ENCODE measurements at regions not wholly inside any gene's neighbourhood (a gene's known extent, or its start where the extent isn't known, plus 50 kb on each side); places are given as distances from the start of the nearest gene placed in this dataset.

DNA sequence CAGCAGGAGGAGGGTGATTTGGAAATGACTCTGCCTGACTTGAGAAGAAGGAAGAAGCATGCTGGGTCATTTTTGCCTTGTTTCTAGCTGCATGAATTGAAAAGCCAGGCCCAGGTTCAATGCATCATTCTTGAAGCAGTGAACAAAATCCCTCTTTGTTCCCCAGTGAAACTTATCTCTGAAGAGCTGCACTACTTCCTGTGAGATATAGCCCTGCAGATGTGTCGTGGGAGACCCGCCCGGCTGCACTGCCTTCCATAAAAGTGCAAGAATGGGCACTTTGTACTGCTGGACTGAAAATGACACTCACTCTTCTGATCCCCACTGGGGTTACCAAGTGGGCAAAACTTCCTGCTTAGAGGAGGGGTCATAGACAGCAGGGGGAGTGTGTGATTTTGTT lies 249.2 kb upstream of the NFIA start:
- Histone ChIP-seq H3K4me1 (ENCODE audit: control insufficient read depth, extremely low read depth, insufficient read depth, low read length) (no peaks in the 10 kb centered on the region), H3K36me3 (ENCODE audit: control insufficient read depth, insufficient read depth, low read length) (no peaks in the 10 kb centered on the region)
- TF ChIP-seq EZH2 (IDR thresholded peaks at IDR 0.05; ENCODE audit: low read length, missing control alignments) = no peak
- TF ChIP-seq, protein P1, sequence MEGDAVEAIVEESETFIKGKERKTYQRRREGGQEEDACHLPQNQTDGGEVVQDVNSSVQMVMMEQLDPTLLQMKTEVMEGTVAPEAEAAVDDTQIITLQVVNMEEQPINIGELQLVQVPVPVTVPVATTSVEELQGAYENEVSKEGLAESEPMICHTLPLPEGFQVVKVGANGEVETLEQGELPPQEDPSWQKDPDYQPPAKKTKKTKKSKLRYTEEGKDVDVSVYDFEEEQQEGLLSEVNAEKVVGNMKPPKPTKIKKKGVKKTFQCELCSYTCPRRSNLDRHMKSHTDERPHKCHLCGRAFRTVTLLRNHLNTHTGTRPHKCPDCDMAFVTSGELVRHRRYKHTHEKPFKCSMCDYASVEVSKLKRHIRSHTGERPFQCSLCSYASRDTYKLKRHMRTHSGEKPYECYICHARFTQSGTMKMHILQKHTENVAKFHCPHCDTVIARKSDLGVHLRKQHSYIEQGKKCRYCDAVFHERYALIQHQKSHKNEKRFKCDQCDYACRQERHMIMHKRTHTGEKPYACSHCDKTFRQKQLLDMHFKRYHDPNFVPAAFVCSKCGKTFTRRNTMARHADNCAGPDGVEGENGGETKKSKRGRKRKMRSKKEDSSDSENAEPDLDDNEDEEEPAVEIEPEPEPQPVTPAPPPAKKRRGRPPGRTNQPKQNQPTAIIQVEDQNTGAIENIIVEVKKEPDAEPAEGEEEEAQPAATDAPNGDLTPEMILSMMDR (conservative IDR thresholded peaks at IDR 0.05 in 1 of 2, IDR thresholded peaks at IDR 0.05 in 1 of 2; ENCODE audit: low read depth in 1 of 2, low read length in 2 of 2) = no peak

DNA sequence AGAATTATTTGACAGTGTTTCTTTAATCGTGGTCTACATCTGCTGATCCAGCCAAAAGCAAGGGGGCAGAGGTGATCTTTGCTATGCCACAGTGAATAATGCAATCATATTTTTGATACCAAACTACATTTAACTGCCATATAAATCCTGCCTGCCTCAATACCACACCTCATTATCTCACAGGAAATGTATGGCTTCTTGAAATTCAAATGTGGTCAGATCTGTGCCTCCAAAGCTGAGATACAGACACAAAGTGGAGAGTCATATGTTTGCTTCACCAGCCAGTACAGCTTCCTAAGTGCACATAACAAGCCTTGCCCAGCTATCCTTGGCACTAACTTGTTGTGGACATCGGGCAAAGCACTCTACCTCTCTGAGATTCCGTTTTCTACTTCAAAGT lies 250.0 kb upstream of the NFIA start:
- no peaks in the 10 kb centered on the region for H3K4me1 ChIP-seq (ENCODE audit: control insufficient read depth, extremely low read depth, insufficient read depth, low read length)
- no peaks in the 10 kb centered on the region for H3K9me3 ChIP-seq (ENCODE audit: control insufficient read depth, insufficient read depth, low read depth, low read length)
- H4K20me1 ChIP-seq (ENCODE audit: control insufficient read depth, extremely low read depth, insufficient read depth, low read length) = no peaks in the 10 kb centered on the region
- TF ChIP-seq, protein P1 (conservative IDR thresholded peaks at IDR 0.05 in 1 of 2, IDR thresholded peaks at IDR 0.05 in 1 of 2; ENCODE audit: low read depth in 1 of 2, low read length in 2 of 2) = no peak
- TF ChIP-seq EZH2 (IDR thresholded peaks at IDR 0.05; ENCODE audit: low read length, missing control alignments) = no peak
- H3K27me3 ChIP-seq (ENCODE audit: control insufficient read depth, insufficient read depth, low read length) = no peaks in the 10 kb centered on the region
- H3K4me2 ChIP-seq (ENCODE audit: extremely low read depth, insufficient read depth, low read length) = no peak overlapping the region
- no peaks in the 10 kb centered on the region for H3K79me2 ChIP-seq (ENCODE audit: control insufficient read depth, insufficient read depth, low read length)
- no peak overlapping the region for H2AFZ ChIP-seq (ENCODE audit: low read length)
- H3K9ac ChIP-seq (ENCODE audit: insufficient read depth, low read length) = no peak overlapping the region
- no peak overlapping the region for H3K27ac ChIP-seq (ENCODE audit: insufficient read depth, low read length)
- H3K4me3 ChIP-seq (replicated peaks in 1 of 4; ENCODE audit: control extremely low read depth in 1 of 4, insufficient read depth in 1 of 4, low read depth in 3 of 4, low read length in 4 of 4) = no peak overlapping the region
- H3K36me3 ChIP-seq (ENCODE audit: control insufficient read depth, insufficient read depth, low read length) = no peaks in the 10 kb centered on the region
- DNase-seq (ENCODE audit: low read depth in 2 of 2) = peak in 1 of 2 donors; percentile 6

More for the DNA sequence above, 249.2 kb upstream of the NFIA start:
- no peak overlapping the region for H3K4me2 ChIP-seq (ENCODE audit: extremely low read depth, insufficient read depth, low read length)
- H3K9ac ChIP-seq (ENCODE audit: insufficient read depth, low read length) = no peak overlapping the region
- DNase-seq (ENCODE audit: low read depth in 2 of 2) = no peak
- no peak overlapping the region for H3K27ac ChIP-seq (ENCODE audit: insufficient read depth, low read length)
- no peaks in the 10 kb centered on the region for H3K9me3 ChIP-seq (ENCODE audit: control insufficient read depth, insufficient read depth, low read depth, low read length)
- no peak overlapping the region for H3K4me3 ChIP-seq (replicated peaks in 1 of 4; ENCODE audit: control extremely low read depth in 1 of 4, insufficient read depth in 1 of 4, low read depth in 3 of 4, low read length in 4 of 4)
- H4K20me1 ChIP-seq (ENCODE audit: control insufficient read depth, extremely low read depth, insufficient read depth, low read length) = no peaks in the 10 kb centered on the region
- H3K27me3 ChIP-seq (ENCODE audit: control insufficient read depth, insufficient read depth, low read length) = no peaks in the 10 kb centered on the region
- no peaks in the 10 kb centered on the region for H3K79me2 ChIP-seq (ENCODE audit: control insufficient read depth, insufficient read depth, low read length)
- no peak overlapping the region for H2AFZ ChIP-seq (ENCODE audit: low read length)

DNA sequence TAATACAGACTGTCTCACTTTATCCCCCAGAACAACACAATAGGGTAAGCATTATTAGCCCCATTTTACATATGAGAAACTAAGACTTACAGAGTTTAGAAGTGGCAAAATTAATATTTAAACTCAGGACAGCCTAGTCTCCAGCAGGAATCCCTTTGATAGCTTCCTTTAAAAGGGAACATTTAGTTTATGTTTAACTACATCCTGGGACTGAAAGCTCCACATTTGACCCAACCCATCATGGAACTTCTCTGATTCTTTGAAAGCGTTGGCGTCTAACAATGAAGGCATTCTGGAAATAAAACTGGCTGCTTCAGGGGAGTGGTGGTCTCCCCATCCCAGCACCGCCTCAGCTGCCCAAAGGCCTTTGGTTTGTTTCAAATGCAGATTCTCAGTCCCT lies 250.6 kb upstream of the NFIA start:
- H3K9ac ChIP-seq (ENCODE audit: insufficient read depth, low read length) = no peak overlapping the region
- no peaks in the 10 kb centered on the region for H3K36me3 ChIP-seq (ENCODE audit: control insufficient read depth, insufficient read depth, low read length)
- no peaks in the 10 kb centered on the region for H3K4me1 ChIP-seq (ENCODE audit: control insufficient read depth, extremely low read depth, insufficient read depth, low read length)
- no peak overlapping the region for H2AFZ ChIP-seq (ENCODE audit: low read length)
- H3K79me2 ChIP-seq (ENCODE audit: control insufficient read depth, insufficient read depth, low read length) = no peaks in the 10 kb centered on the region
- TF ChIP-seq, protein P1 (conservative IDR thresholded peaks at IDR 0.05 in 1 of 2, IDR thresholded peaks at IDR 0.05 in 1 of 2; ENCODE audit: low read depth in 1 of 2, low read length in 2 of 2) = no peak
- no peak for TF ChIP-seq EZH2 (IDR thresholded peaks at IDR 0.05; ENCODE audit: low read length, missing control alignments)
- H3K9me3 ChIP-seq (ENCODE audit: control insufficient read depth, insufficient read depth, low read depth, low read length) = no peaks in the 10 kb centered on the region
- H3K4me3 ChIP-seq (replicated peaks in 1 of 4; ENCODE audit: control extremely low read depth in 1 of 4, insufficient read depth in 1 of 4, low read depth in 3 of 4, low read length in 4 of 4) = no peak overlapping the region
- no peaks in the 10 kb centered on the region for H3K27me3 ChIP-seq (ENCODE audit: control insufficient read depth, insufficient read depth, low read length)
- H3K27ac ChIP-seq (ENCODE audit: insufficient read depth, low read length) = no peak overlapping the region
- no peaks in the 10 kb centered on the region for H4K20me1 ChIP-seq (ENCODE audit: control insufficient read depth, extremely low read depth, insufficient read depth, low read length)
- DNase-seq (ENCODE audit: low read depth in 2 of 2) = no peak
- H3K4me2 ChIP-seq (ENCODE audit: extremely low read depth, insufficient read depth, low read length) = no peak overlapping the region

Data from fibroblast of lung (primary cell).